ENCODE measurements at regions not wholly inside any gene's neighbourhood (a gene's known extent, or its start where the extent isn't known, plus 50 kb on each side); places are given as distances from the start of the nearest gene placed in this dataset.

DNA sequence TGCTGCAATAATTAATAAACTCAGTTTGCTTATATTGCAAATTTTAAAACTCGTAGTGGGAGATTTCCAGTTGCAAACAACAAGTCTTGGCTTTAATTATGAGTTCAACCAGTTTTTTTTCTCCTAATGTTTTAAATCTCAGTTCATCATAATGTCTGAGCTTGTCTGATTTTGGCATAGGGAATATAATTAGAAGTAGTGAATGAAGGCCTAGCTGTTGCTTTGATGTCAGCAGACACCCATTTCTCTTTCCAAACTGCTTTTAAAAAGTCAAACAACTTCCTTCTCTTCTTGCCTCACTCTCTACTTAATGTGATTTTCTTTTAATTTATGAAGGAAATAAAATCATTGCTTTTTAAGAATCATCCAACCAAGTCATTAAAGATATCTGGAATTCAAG, 1462.1 kb downstream of the DPP10 start:
- no peak overlapping the region for H3K4me3 ChIP-seq (ENCODE audit: low read depth, low read length)
- no peaks in the 10 kb centered on the region for H3K9me3 ChIP-seq
- DNase-seq, result no peak
- no peaks in the 10 kb centered on the region for H3K4me1 ChIP-seq
- H3K36me3 ChIP-seq, result no peaks in the 10 kb centered on the region
- TF ChIP-seq CTCF (IDR thresholded peaks at IDR 0.05; ENCODE audit: low read depth, low read length), result no peak
- no peaks in the 10 kb centered on the region for H3K27me3 ChIP-seq

GRCh38 chr2:115908731-115909130, 1466.3 kb downstream of the DPP10 start:
- DNase-seq, result no peak
- no peak for TF ChIP-seq CTCF (IDR thresholded peaks at IDR 0.05; ENCODE audit: low read depth, low read length)
- H3K4me1 ChIP-seq, result no peaks in the 10 kb centered on the region
- no peaks in the 10 kb centered on the region for H3K27me3 ChIP-seq
- H3K4me3 ChIP-seq (ENCODE audit: low read depth, low read length), result no peak overlapping the region
- H3K36me3 ChIP-seq, result no peaks in the 10 kb centered on the region
- no peaks in the 10 kb centered on the region for H3K9me3 ChIP-seq

GRCh38 chr2:115910270-115910669, 1467.8 kb downstream of the DPP10 start:
- Histone ChIP-seq H3K36me3 (no peaks in the 10 kb centered on the region), H3K9me3 (no peaks in the 10 kb centered on the region), H3K4me3 (ENCODE audit: low read depth, low read length) (no peak overlapping the region), H3K4me1 (no peaks in the 10 kb centered on the region), H3K27me3 (no peaks in the 10 kb centered on the region)
- TF ChIP-seq CTCF (IDR thresholded peaks at IDR 0.05; ENCODE audit: low read depth, low read length), result no peak
- DNase-seq, result no peak

DNA sequence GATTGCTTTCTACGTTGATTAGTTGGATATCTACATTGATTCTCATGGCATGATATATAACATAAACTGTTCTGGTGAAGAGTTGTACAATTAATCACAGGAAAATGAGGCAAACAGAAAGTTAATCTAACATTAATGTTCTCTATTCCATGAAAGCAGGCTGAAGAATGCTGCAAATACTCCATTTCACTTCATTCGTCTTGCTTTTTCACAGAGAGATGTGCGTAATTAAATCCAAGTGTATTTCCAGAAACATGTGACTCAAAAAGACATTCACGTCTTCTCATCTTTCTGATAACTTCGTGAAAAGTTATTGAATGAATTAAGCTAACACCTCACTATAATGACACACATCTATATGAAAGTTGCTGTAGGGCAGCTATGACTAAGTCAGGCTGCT, 1471.5 kb downstream of the DPP10 start:
- Histone ChIP-seq H3K27me3 (no peaks in the 10 kb centered on the region), H3K36me3 (no peaks in the 10 kb centered on the region), H3K9me3 (no peaks in the 10 kb centered on the region), H3K4me1 (no peaks in the 10 kb centered on the region), H3K4me3 (ENCODE audit: low read depth, low read length) (no peak overlapping the region)
- no peak for DNase-seq
- no peak for TF ChIP-seq CTCF (IDR thresholded peaks at IDR 0.05; ENCODE audit: low read depth, low read length)

GRCh38 chr2:115921541-115921940, 1479.1 kb downstream of the DPP10 start:
- no peak for TF ChIP-seq CTCF (IDR thresholded peaks at IDR 0.05; ENCODE audit: low read depth, low read length)
- H3K36me3 ChIP-seq, result no peaks in the 10 kb centered on the region
- no peaks in the 10 kb centered on the region for H3K4me1 ChIP-seq
- no peaks in the 10 kb centered on the region for H3K27me3 ChIP-seq
- no peaks in the 10 kb centered on the region for H3K9me3 ChIP-seq
- no peak overlapping the region for H3K4me3 ChIP-seq (ENCODE audit: low read depth, low read length)
- no peak for DNase-seq

GRCh38 chr2:115939902-115940301, 1497.5 kb downstream of the DPP10 start:
- DNase-seq, result no peak
- no peaks in the 10 kb centered on the region for H3K4me1 ChIP-seq
- TF ChIP-seq CTCF (IDR thresholded peaks at IDR 0.05; ENCODE audit: low read depth, low read length), result no peak

More at GRCh38 chr2:115939902-115940301, 1497.5 kb downstream of the DPP10 start:
- Histone ChIP-seq H3K27me3 (no peaks in the 10 kb centered on the region), H3K36me3 (no peaks in the 10 kb centered on the region), H3K9me3 (no peaks in the 10 kb centered on the region), H3K4me3 (ENCODE audit: low read depth, low read length) (no peak overlapping the region)
